Nephron progenitor cell (in vitro differentiated cells): ENCODE measurements at regions not wholly inside any gene's neighbourhood (a gene's known extent, or its start where the extent isn't known, plus 50 kb on each side); places are given as distances from the start of the nearest gene placed in this dataset.

Experiments
- DNase-seq: peaks from one replicate; pipeline ENCODE4 v3.0.0; 2021
- H3K27ac Mint-ChIP-seq: 2 replicates; pipeline ENCODE4 v1.8.0; 2021; ENCODE audit warnings: mild to moderate bottlenecking, moderate library complexity, mixed read lengths
- H3K27me3 Mint-ChIP-seq: 2 replicates; pipeline ENCODE4 v1.8.0; 2021; ENCODE audit warnings: mild to moderate bottlenecking, low read depth, mixed read lengths; ENCODE audit not compliant: poor library complexity
- H3K36me3 Mint-ChIP-seq: 2 replicates; pipeline ENCODE4 v1.8.0; 2021; ENCODE audit warnings: low read depth, mixed read lengths
- H3K4me1 Mint-ChIP-seq: 2 replicates; pipeline ENCODE4 v1.8.0; 2021; ENCODE audit warnings: mixed read lengths
- H3K4me3 Mint-ChIP-seq: 2 replicates; pipeline ENCODE4 v1.8.0; 2021; ENCODE audit warnings: mild to moderate bottlenecking, moderate library complexity, mixed read lengths
- H3K9me3 Mint-ChIP-seq: 2 replicates; pipeline ENCODE4 v1.8.0; 2021; ENCODE audit warnings: mild to moderate bottlenecking, moderate library complexity, mixed read lengths
- CTCF ChIP-seq: fragments of 200-600 bp; sonication (generic); IDR thresholded peaks from 2 replicates; pipeline ENCODE4 v1.5.0; 2021; ENCODE audit warnings: antibody characterized with exemption

DNA sequence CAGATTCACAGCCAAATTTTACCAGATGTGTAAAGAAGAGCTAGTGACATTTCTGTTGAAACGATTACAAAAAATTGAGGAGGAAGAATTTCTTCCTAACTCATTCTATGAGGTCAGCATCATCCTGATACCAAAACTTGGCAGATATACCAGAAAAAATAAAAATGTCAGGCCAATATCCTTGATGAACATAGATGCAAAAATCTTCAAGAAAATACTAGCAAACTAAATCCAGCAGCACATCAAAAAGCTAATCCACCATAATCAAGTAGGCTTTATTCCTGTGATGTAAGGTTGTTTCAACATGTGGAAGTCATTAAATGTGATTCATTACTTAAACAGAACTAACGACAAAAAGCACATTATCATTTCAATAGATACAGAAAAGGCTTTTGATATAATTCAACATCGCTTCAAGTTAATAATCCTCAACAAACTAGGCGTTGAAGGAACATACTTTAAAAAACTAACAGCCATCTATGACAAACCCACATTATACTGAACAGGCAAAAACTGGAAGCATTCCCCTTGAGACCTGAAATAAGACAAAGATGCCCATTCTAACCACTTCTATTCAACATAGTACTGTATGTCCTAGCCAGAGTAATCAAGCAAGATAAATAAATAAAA, 807.7 kb upstream of the ZWINT start:
- no peak overlapping the region for H3K27ac Mint-ChIP-seq
- H3K9me3 Mint-ChIP-seq = peaks cover 32% of the 10 kb centered on the region
- H3K4me3 Mint-ChIP-seq = no peak overlapping the region
- TF ChIP-seq CTCF = no peak
- no peak for DNase-seq
- H3K36me3 Mint-ChIP-seq = peaks cover 15% of the 10 kb centered on the region
- no peaks in the 10 kb centered on the region for H3K27me3 Mint-ChIP-seq
- peaks cover 12% of the 10 kb centered on the region for H3K4me1 Mint-ChIP-seq

- peaks cover 19% of the 10 kb centered on the region for H3K36me3 Mint-ChIP-seq
- H3K27me3 Mint-ChIP-seq = no peaks in the 10 kb centered on the region
- H3K27ac Mint-ChIP-seq = no peak overlapping the region
- H3K4me1 Mint-ChIP-seq = peaks cover 25% of the 10 kb centered on the region
- H3K9me3 Mint-ChIP-seq = peaks cover 40% of the 10 kb centered on the region
- no peak for DNase-seq
- H3K4me3 Mint-ChIP-seq = no peak overlapping the region
- TF ChIP-seq CTCF = no peak
Observed at GRCh38 chr10:57165671-57166070, 804.6 kb upstream of the ZWINT start.

GRCh38 chr10:57162231-57162630, 801.2 kb upstream of the ZWINT start:
- no peak overlapping the region for H3K4me3 Mint-ChIP-seq
- H3K36me3 Mint-ChIP-seq = peaks cover 15% of the 10 kb centered on the region
- no peak for TF ChIP-seq CTCF
- peaks cover 12% of the 10 kb centered on the region for H3K4me1 Mint-ChIP-seq
- peak overlapping the region; percentile 27 for H3K27ac Mint-ChIP-seq
- no peaks in the 10 kb centered on the region for H3K27me3 Mint-ChIP-seq
- DNase-seq = no peak
- H3K9me3 Mint-ChIP-seq = peaks cover 33% of the 10 kb centered on the region

GRCh38 chr10:57161157-57161556, 800.1 kb upstream of the ZWINT start:
- no peak for TF ChIP-seq CTCF
- peaks cover 23% of the 10 kb centered on the region for H3K9me3 Mint-ChIP-seq
- peaks cover 12% of the 10 kb centered on the region for H3K4me1 Mint-ChIP-seq
- H3K36me3 Mint-ChIP-seq = peaks cover 6% of the 10 kb centered on the region
- no peak overlapping the region for H3K27ac Mint-ChIP-seq
- no peaks in the 10 kb centered on the region for H3K27me3 Mint-ChIP-seq
- no peak overlapping the region for H3K4me3 Mint-ChIP-seq
- DNase-seq = no peak

- Mint-ChIP-seq H3K4me3 (no peak overlapping the region), H3K36me3 (peaks cover 50% of the 10 kb centered on the region), H3K9me3 (peaks cover 47% of the 10 kb centered on the region), H3K27ac (no peak overlapping the region), H3K4me1 (peaks cover 14% of the 10 kb centered on the region), H3K27me3 (no peaks in the 10 kb centered on the region)
- TF ChIP-seq CTCF = no peak
- DNase-seq = no peak
Observed at GRCh38 chr10:57145548-57145947, 784.5 kb upstream of the ZWINT start.

GRCh38 chr10:57142925-57143576, 782.0 kb upstream of the ZWINT start:
- peak overlapping the region; percentile 95 for H3K27ac Mint-ChIP-seq
- H3K36me3 Mint-ChIP-seq = peaks cover 49% of the 10 kb centered on the region
- peak overlapping the region; percentile 22 for H3K4me3 Mint-ChIP-seq
- peaks cover 14% of the 10 kb centered on the region for H3K4me1 Mint-ChIP-seq
- TF ChIP-seq CTCF = no peak
- H3K27me3 Mint-ChIP-seq = no peaks in the 10 kb centered on the region
- H3K9me3 Mint-ChIP-seq = peaks cover 58% of the 10 kb centered on the region
- DNase-seq = peak; percentile 2
